H1 (cell line): ENCODE measurements at regions not wholly inside any gene's neighbourhood (a gene's known extent, or its start where the extent isn't known, plus 50 kb on each side); places are given as distances from the start of the nearest gene placed in this dataset.

Experiments
- CTCF ChIA-PET: fragments of 300-600 bp; sonication (Branson Sonifier 250); formaldehyde crosslinking; loops from one replicate; lab custom pipeline; 2021; ENCODE audit not compliant: partially characterized antibody; lab: Charles Lee
- POLR2A ChIA-PET: fragments of 300-600 bp; sonication (Branson Sonifier 250); formaldehyde crosslinking; loops from one replicate; lab custom pipeline; 2021; ENCODE audit warnings: inconsistent platforms; ENCODE audit not compliant: partially characterized antibody; lab: Charles Lee
- DNase-seq, 2 experiments: peaks; one replicate each; pipeline versions ENCODE4 v3.0.0 to v3.0.0-alpha.2; 2010 to 2022; ENCODE audit warnings: low spot score in 2 of 2, low read depth in 1 of 2, mixed read lengths in 1 of 2
- FAIRE-seq: peaks from 2 replicates; lab custom pipeline; 2011; peaks lifted over from hg19 to GRCh38; lab: Jason Lieb, UNC
- H2AFZ ChIP-seq: 2 replicates; pipeline ENCODE4 v1.8.1; 2012; ENCODE audit warnings: low read length, inconsistent platforms
- H2AK5ac ChIP-seq: 2 replicates; pipeline ENCODE4 v1.6.1; 2013; ENCODE audit warnings: low read depth, low read length
- H2BK120ac ChIP-seq: replicated peaks from 2 replicates; pipeline ENCODE3; 2013; ENCODE audit warnings: low read depth, low read length, inconsistent platforms
- H2BK12ac ChIP-seq: 2 replicates; pipeline ENCODE4 v1.6.1; 2013; ENCODE audit warnings: low read depth, low read length
- H2BK15ac ChIP-seq: 2 replicates; pipeline ENCODE4 v1.6.1; 2013; ENCODE audit warnings: low read length
- H2BK20ac ChIP-seq: 2 replicates; pipeline ENCODE4 v1.6.1; 2013; ENCODE audit warnings: low read length
- H2BK5ac ChIP-seq: 2 replicates; pipeline ENCODE4 v1.6.1; 2013; ENCODE audit warnings: low read depth, low read length
- H3K14ac ChIP-seq: 2 replicates; pipeline ENCODE4 v1.6.1; 2013; ENCODE audit warnings: inconsistent platforms; ENCODE audit not compliant: insufficient read length
- H3K18ac ChIP-seq: 2 replicates; pipeline ENCODE4 v1.6.1; 2013; ENCODE audit warnings: low read length; ENCODE audit errors: extremely low read depth
- H3K23ac ChIP-seq: 2 replicates; pipeline ENCODE4 v1.6.1; 2013; ENCODE audit warnings: inconsistent platforms; ENCODE audit not compliant: insufficient read length
- H3K23me2 ChIP-seq: 2 replicates; pipeline ENCODE4 v1.6.1; 2013; ENCODE audit warnings: low read depth, low read length
- H3K27ac ChIP-seq: 2 replicates; pipeline ENCODE4 v1.6.1; 2011; ENCODE audit warnings: low read depth, low read length, inconsistent platforms
- H3K27me3 ChIP-seq, 4 experiments: replicated peaks in 1 of 4; 1 replicate in 1 of 4; 2 replicates in 3 of 4; pipeline versions ENCODE4 v1.6.1 to v1.8.1; 2011 to 2013; ENCODE audit warnings: low read length in 3 of 4, mild to moderate bottlenecking in 3 of 4, inconsistent platforms in 2 of 4, mixed read lengths in 2 of 4, moderate library complexity in 1 of 4; ENCODE audit not compliant: control insufficient read depth in 3 of 4, insufficient read depth in 3 of 4; ENCODE audit errors: extremely low read depth in 1 of 4
- H3K36me3 ChIP-seq, 4 experiments: 2 replicates each; pipeline versions ENCODE4 v1.6.1 to v1.8.1; 2011 to 2013; ENCODE audit warnings: mild to moderate bottlenecking in 4 of 4, low read length in 3 of 4, moderate library complexity in 2 of 4, control low read depth in 1 of 4, inconsistent platforms in 1 of 4; ENCODE audit not compliant: insufficient read depth in 4 of 4, control insufficient read depth in 2 of 4
- H3K4ac ChIP-seq: replicated peaks from 2 replicates; pipeline ENCODE3; 2013; ENCODE audit warnings: low read length, low read depth, mixed read lengths, inconsistent platforms; ENCODE audit not compliant: insufficient read length
- H3K4me1 ChIP-seq, 4 experiments: replicated peaks in 1 of 4; 1 replicate in 1 of 4; 2 replicates in 3 of 4; pipeline versions ENCODE4 v1.6.1 to v1.8.1; 2011 to 2013; ENCODE audit warnings: low read length in 3 of 4, inconsistent platforms in 2 of 4, mixed read lengths in 1 of 4; ENCODE audit not compliant: insufficient read depth in 4 of 4, control insufficient read depth in 3 of 4
- H3K4me2 ChIP-seq, 2 experiments: 2 replicates each; pipeline versions ENCODE4 v1.6.1 to v1.8.1; 2011 to 2013; ENCODE audit warnings: low read depth in 2 of 2, low read length in 2 of 2, control low read depth in 1 of 2, inconsistent platforms in 1 of 2, mild to moderate bottlenecking in 1 of 2; ENCODE audit not compliant: insufficient read depth in 1 of 2
- H3K4me3 ChIP-seq, 4 experiments: fragments of 200-600, 300-600 bp in 1 of 4; sonication (generic), shearing (Covaris generic), sonication (Bioruptor Twin) in 1 of 4; 2 replicates each; pipeline versions ENCODE4 v1.5.1 to v1.8.1; 2011 to 2016; ENCODE audit warnings: low read length in 4 of 4, low read depth in 3 of 4, control low read depth in 2 of 4, inconsistent platforms in 2 of 4, mild to moderate bottlenecking in 2 of 4, mixed read lengths in 1 of 4, moderate library complexity in 1 of 4; ENCODE audit not compliant: insufficient read depth in 2 of 4; ENCODE audit errors: extremely low read depth in 1 of 4
- H3K56ac ChIP-seq: replicated peaks from 2 replicates; pipeline ENCODE3; 2013; ENCODE audit warnings: low read depth, mild to moderate bottlenecking, mixed read lengths, low read length, inconsistent platforms; ENCODE audit not compliant: insufficient read length
- H3K79me1 ChIP-seq: 2 replicates; pipeline ENCODE4 v1.6.1; 2013; ENCODE audit warnings: low read depth, low read length, control low read depth
- H3K79me2 ChIP-seq, 2 experiments: 2 replicates each; pipeline versions ENCODE4 v1.6.1 to v1.8.1; 2012 to 2013; ENCODE audit warnings: low read length in 2 of 2, mild to moderate bottlenecking in 2 of 2, inconsistent platforms in 1 of 2; ENCODE audit not compliant: insufficient read depth in 2 of 2, control insufficient read depth in 1 of 2
- H3K9ac ChIP-seq, 4 experiments: replicated peaks in 1 of 4; 1 replicate in 1 of 4; 2 replicates in 3 of 4; pipeline versions ENCODE4 v1.6.1 to v1.8.1; 2011 to 2013; ENCODE audit warnings: low read depth in 3 of 4, low read length in 3 of 4, control low read depth in 2 of 4, mild to moderate bottlenecking in 2 of 4, moderate library complexity in 2 of 4, inconsistent platforms in 1 of 4; ENCODE audit errors: extremely low read depth in 1 of 4
- H3K9me3 ChIP-seq, 2 experiments: 2 replicates each; pipeline versions ENCODE4 v1.6.1 to v1.8.1; 2012 to 2013; ENCODE audit warnings: mild to moderate bottlenecking in 2 of 2, moderate library complexity in 2 of 2, control low read depth in 1 of 2, inconsistent platforms in 1 of 2, low read depth in 1 of 2, low read length in 1 of 2, mixed read lengths in 1 of 2; ENCODE audit not compliant: insufficient read depth in 2 of 2
- H4K20me1 ChIP-seq, 2 experiments: replicated peaks in 1 of 2; 2 replicates each; pipeline versions ENCODE3 to v1.8.1; 2011 to 2013; ENCODE audit warnings: inconsistent platforms in 2 of 2, low read length in 2 of 2, mild to moderate bottlenecking in 1 of 2; ENCODE audit not compliant: insufficient read depth in 2 of 2, control insufficient read depth in 1 of 2
- H4K5ac ChIP-seq: 2 replicates; pipeline ENCODE4 v1.6.1; 2013; ENCODE audit warnings: low read length, low read depth, mixed read lengths, inconsistent platforms; ENCODE audit not compliant: insufficient read length
- H4K8ac ChIP-seq: 2 replicates; pipeline ENCODE4 v1.8.0; 2013; ENCODE audit warnings: mild to moderate bottlenecking, moderate library complexity, low read length, inconsistent platforms; ENCODE audit not compliant: insufficient read depth; ENCODE audit errors: extremely low read depth
- H4K91ac ChIP-seq: replicated peaks from 2 replicates; pipeline ENCODE3; 2013; ENCODE audit warnings: low read length, mixed read lengths, inconsistent platforms; ENCODE audit not compliant: insufficient read length
- KDM5A ChIP-seq: fragments of 200-600 bp; IDR thresholded peaks from 2 replicates; pipeline ENCODE4 v1.7.1; 2012; ENCODE audit warnings: mild to moderate bottlenecking, low read length, inconsistent platforms, mixed read lengths
- POU5F1 ChIP-seq: IDR thresholded peaks from 2 replicates; pipeline ENCODE4 v1.6.1; 2011; ENCODE audit warnings: low read depth, mild to moderate bottlenecking, low read length, moderate library complexity
- RFX5 ChIP-seq: IDR thresholded peaks from 2 replicates; pipeline ENCODE4 v1.6.1; 2011; ENCODE audit warnings: low read depth, low read length, improper control_type of control experiment, borderline replicate concordance
- SIX5 ChIP-seq: IDR thresholded peaks from 2 replicates; pipeline ENCODE4 v1.6.1; 2011; ENCODE audit warnings: mild to moderate bottlenecking, low read depth, low read length
- WGBS, 2 experiments: shearing (Covaris generic) in 1 of 2; methylation state at CpG; one replicate each; pipeline versions ENCODE4 v1.1.6 to v1.1.7; 2013 to 2015; ENCODE audit warnings: low lambda C conversion rate in 2 of 2, mixed read lengths in 2 of 2, inconsistent platforms in 1 of 2, low coverage in 1 of 2, missing lambda C conversion rate in 1 of 2; ENCODE audit not compliant: insufficient replicate concordance in 2 of 2, insufficient coverage in 1 of 2, insufficient read length in 1 of 2; ENCODE audit errors: extremely low coverage in 1 of 2, missing lambda C conversion rate in 1 of 2; 5-methylcytosine and 5-hydroxymethylcytosine counted together

DNA sequence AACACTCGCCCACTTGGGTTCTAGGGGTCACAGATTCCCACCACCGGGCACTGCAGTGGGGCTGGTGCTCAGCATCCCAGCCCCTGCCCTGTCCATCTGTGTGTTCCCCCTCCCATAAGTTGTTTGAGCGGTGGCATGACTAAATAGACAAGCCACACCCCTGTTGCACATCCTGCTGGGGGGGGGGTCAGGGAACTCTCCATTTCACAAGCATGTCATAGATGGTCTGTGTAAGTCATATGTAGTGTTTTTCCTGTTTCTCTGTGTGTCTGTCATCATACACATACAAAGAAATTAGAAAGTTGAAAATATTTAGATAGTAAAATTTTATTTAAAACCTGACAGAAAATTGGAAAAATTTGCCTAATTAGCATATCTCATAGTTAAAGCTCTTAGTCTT, 270.2 kb downstream of the IPO8 start:
- Histone ChIP-seq H2AFZ (no peak overlapping the region), H3K79me1 (no peaks in the 10 kb centered on the region), H3K23me2 (no peaks in the 10 kb centered on the region), H3K9me3 (peaks cover 32 to 35% of the 10 kb centered on the region in 2 experiments)
- ChIA-PET CTCF (no interaction called here), POLR2A (no interaction called here)
- no peak for DNase-seq
- TF ChIP-seq POU5F1 (no peak), RFX5 (no peak), KDM5A (no peak), SIX5 (no peak)
- TF ChIP-seq, all 59 proteins: peak for 0
- H3K9ac ChIP-seq, result no peak overlapping the region
- no peak overlapping the region for H3K14ac ChIP-seq
- no peak overlapping the region for H4K91ac ChIP-seq
- no peak overlapping the region for H3K4ac ChIP-seq
- H4K8ac ChIP-seq, result no peak overlapping the region; the same call in 1 of the 2 replicates
- 94% methylated on average over 3 of the region's 3 CpGs; no CpG with 5 or more reads in 1 of the 2 experiments for WGBS, 2 experiments
- H2BK20ac ChIP-seq, result no peak overlapping the region
- H2BK120ac ChIP-seq, result no peak overlapping the region
- H3K56ac ChIP-seq, result no peak overlapping the region
- no peak for FAIRE-seq
- H3K18ac ChIP-seq, result no peak overlapping the region
- H2BK15ac ChIP-seq, result no peak overlapping the region
- no peaks in the 10 kb centered on the region for H3K79me2 ChIP-seq
- no peaks in the 10 kb centered on the region; a peak in 1 of 8 replicates for H3K36me3 ChIP-seq
- peaks cover 0 to 1% (median 0%) of the 10 kb centered on the region in 4 experiments; a peak in 1 of 7 replicates for H3K27me3 ChIP-seq
- H3K23ac ChIP-seq, result no peak overlapping the region
- H3K4me1 ChIP-seq, result no peaks in the 10 kb centered on the region
- H4K5ac ChIP-seq, result no peak overlapping the region
- H3K27ac ChIP-seq, result no peak overlapping the region
- no peak overlapping the region for H3K4me3 ChIP-seq
- no peak overlapping the region for H2BK12ac ChIP-seq
- H4K20me1 ChIP-seq, result no peaks in the 10 kb centered on the region
- no peak overlapping the region for H3K4me2 ChIP-seq
- H2BK5ac ChIP-seq, result no peak overlapping the region
- H2AK5ac ChIP-seq, result no peak overlapping the region
